HepG2 (cell line): ENCODE measurements at regions not wholly inside any gene's neighbourhood (a gene's known extent, or its start where the extent isn't known, plus 50 kb on each side); places are given as distances from the start of the nearest gene placed in this dataset.

ENCODE experiments used
- ATAC-seq: fragments of 200-7000 bp; cut with Tn5 transposase; 3 replicates; pipeline ENCODE4 v1.9.1; 2020; ENCODE audit warnings: mild to moderate bottlenecking, moderate library complexity
- BruUV-seq: library from RNA; stranded (reverse); fragments of 400-500 nt; replicated peaks from 2 replicates; lab custom pipeline; 2021; lab: Mats Ljungman, UMichigan
- CTCF ChIA-PET: fragments of 300-600 bp; formaldehyde crosslinking; extraction: SDS; loops from one replicate; lab custom pipeline; 2021; ENCODE audit warnings: low total read pairs, inconsistent platforms, low intra/inter-chr PET ratio; lab: Yijun Ruan, JAX
- POLR2A ChIA-PET: fragments of 350-600 bp; sonication (Branson Sonifier 250); formaldehyde crosslinking; loops from one replicate; lab custom pipeline; 2020; ENCODE audit warnings: antibody characterized with exemption, inconsistent platforms; lab: Yijun Ruan, JAX
- DNase-seq: peaks from one replicate; pipeline ENCODE4 v3.0.0-alpha.2; 2015; ENCODE audit warnings: low spot score
- FAIRE-seq: peaks from 3 replicates; lab custom pipeline; 2011; peaks lifted over from hg19 to GRCh38; lab: Jason Lieb, UNC
- H2AFZ ChIP-seq: one replicate; pipeline ENCODE4 v1.6.1; 2011; ENCODE audit warnings: low read length, inconsistent platforms
- H3K27ac ChIP-seq: fragments of 300-600 bp; 3 replicates; pipeline ENCODE4 v1.8.0; 2011; ENCODE audit warnings: mixed run types, mild to moderate bottlenecking, mixed read lengths, low read length, inconsistent platforms; ENCODE audit not compliant: insufficient read depth; ENCODE audit errors: extremely low read length
- H3K27me3 ChIP-seq, 2 experiments: fragments of 200-600 bp in 1 of 2; 2 replicates in 1 of 2; 3 replicates in 1 of 2; pipeline versions ENCODE4 v1.6.0 to v1.8.0; 2011; ENCODE audit warnings: low read length in 2 of 2, mild to moderate bottlenecking in 2 of 2, moderate library complexity in 2 of 2, inconsistent platforms in 1 of 2; ENCODE audit not compliant: insufficient read depth in 2 of 2, control insufficient read depth in 1 of 2
- H3K36me3 ChIP-seq, 2 experiments: fragments of 200-600 bp in 1 of 2; replicated peaks in 1 of 2; 2 replicates in 1 of 2; 3 replicates in 1 of 2; pipeline versions ENCODE4 v1.5.1 to v1.8.0; 2011; ENCODE audit warnings: low read length in 2 of 2, inconsistent platforms in 1 of 2; ENCODE audit not compliant: insufficient read depth in 2 of 2, control insufficient read depth in 1 of 2
- H3K4me1 ChIP-seq: 2 replicates; pipeline ENCODE4 v1.5.1; 2012; ENCODE audit warnings: low read length, inconsistent platforms; ENCODE audit not compliant: insufficient read depth
- H3K4me2 ChIP-seq: 2 replicates; pipeline ENCODE4 v1.6.0; 2011; ENCODE audit warnings: low read depth, low read length, inconsistent platforms
- H3K4me3 ChIP-seq, 3 experiments: fragments of 200-600 bp in 1 of 3; sonication (generic), shearing (Covaris generic) in 1 of 3; replicated peaks in 1 of 3; 2 replicates each; pipeline ENCODE4 v1.5.1; 2011 to 2016; ENCODE audit warnings: low read length in 3 of 3, inconsistent platforms in 2 of 3, low read depth in 2 of 3, mild to moderate bottlenecking in 2 of 3, control low read depth in 1 of 3, mixed read lengths in 1 of 3; ENCODE audit not compliant: insufficient read depth in 1 of 3
- H3K79me2 ChIP-seq: one replicate; pipeline ENCODE4 v1.6.1; 2011; ENCODE audit warnings: low read length, inconsistent platforms; ENCODE audit not compliant: insufficient read depth
- H3K9ac ChIP-seq: 2 replicates; pipeline ENCODE4 v1.6.0; 2011; ENCODE audit warnings: mild to moderate bottlenecking, low read depth, low read length, inconsistent platforms; ENCODE audit not compliant: insufficient read depth
- H3K9me3 ChIP-seq: 2 replicates; pipeline ENCODE4 v1.5.1; 2012; ENCODE audit warnings: mild to moderate bottlenecking, low read length
- H4K20me1 ChIP-seq: 2 replicates; pipeline ENCODE4 v1.6.0; 2011; ENCODE audit warnings: inconsistent platforms, mild to moderate bottlenecking, low read length, moderate library complexity; ENCODE audit not compliant: insufficient read depth
- ATF5 ChIP-seq: sonication (generic); formaldehyde crosslinking; IDR thresholded peaks from 2 replicates; pipeline ENCODE4 v1.4.0; 2020; ENCODE audit warnings: mild to moderate bottlenecking, low read depth, missing genetic modification reagents
- NFAT5 ChIP-seq: sonication (generic); formaldehyde crosslinking; IDR thresholded peaks from 2 replicates; pipeline ENCODE4 v1.4.0; 2020; ENCODE audit warnings: missing genetic modification reagents
- NR2F6 ChIP-seq, 2 experiments: IDR thresholded peaks; 2 replicates each; pipeline ENCODE4 v1.6.1; 2016; ENCODE audit warnings: antibody characterized with exemption in 1 of 2, mild to moderate bottlenecking in 1 of 2
- RARA ChIP-seq: IDR thresholded peaks from 2 replicates; pipeline ENCODE4 v1.6.1; 2016; ENCODE audit warnings: missing genetic modification reagents, missing compliant biosample characterization
- ZFX ChIP-seq: sonication (generic); formaldehyde crosslinking; IDR thresholded peaks from 2 replicates; pipeline ENCODE4 v1.4.0; 2020; ENCODE audit warnings: mild to moderate bottlenecking, low read depth, missing genetic modification reagents, moderate library complexity
- WGBS: methylation state at CpG from one replicate; pipeline ENCODE4 v1.1.6; 2017; ENCODE audit warnings: low lambda C conversion rate; 5-methylcytosine and 5-hydroxymethylcytosine counted together
- in situ Hi-C: cut with HindIII; loops from 2 replicates; pipeline ENCODE4 v1.10.0; 2017; ENCODE audit warnings: low pct_unique_long_range_greater_than_20kb; ENCODE audit not compliant: extremely low pct_ligation_motif_present
- intact Hi-C: fragments of 100-400 bp; cut with micrococcal nuclease; formaldehyde crosslinking; loops from one replicate; pipeline ENCODE4 v1.10.0; 2022; ENCODE audit not compliant: unreplicated experiment

- TF ChIP-seq NFAT5 (CRISPR knock-in tag) (no peak), NR2F6 (IDR thresholded peaks at IDR 0.05) (peak; percentile 37), NR2F6 (CRISPR knock-in tag; IDR thresholded peaks at IDR 0.05) (no peak), RARA (peak; percentile 47), ZFX (CRISPR knock-in tag) (no peak)
Measured at GRCh38 chr3:30084971-30085403, 521.4 kb upstream of the TGFBR2 start (continued).

GRCh38 chr3:30085486-30085885, 520.9 kb upstream of the TGFBR2 start:
- no peaks in the 10 kb centered on the region for H3K27me3 ChIP-seq
- ChIA-PET POLR2A (no interaction called here), CTCF (no interaction called here)
- H3K79me2 ChIP-seq = no peaks in the 10 kb centered on the region
- BruUV-seq = no TSS peak
- H2AFZ ChIP-seq = no peak overlapping the region
- TF ChIP-seq ATF5 = no peak
- FAIRE-seq (no peak), ATAC-seq (no peak), DNase-seq (no peak)
- peaks cover 37% of the 10 kb centered on the region for H3K4me1 ChIP-seq
- H3K4me2 ChIP-seq = no peak overlapping the region
- H3K9me3 ChIP-seq = no peaks in the 10 kb centered on the region
- intact Hi-C loops (no loop called here), in situ Hi-C loops (no loop called here)
- H3K4me3 ChIP-seq = no peak overlapping the region
- H3K27ac ChIP-seq = no peak overlapping the region
- WGBS = 0% methylated on average over 1 of the region's 1 CpG
- no peaks in the 10 kb centered on the region for H3K36me3 ChIP-seq
- H4K20me1 ChIP-seq = no peaks in the 10 kb centered on the region
- no peak overlapping the region for H3K9ac ChIP-seq
